K562 (cell line): ENCODE measurements at regions not wholly inside any gene's neighbourhood (a gene's known extent, or its start where the extent isn't known, plus 50 kb on each side); places are given as distances from the start of the nearest gene placed in this dataset.

ENCODE experiments used
- ARID2 ChIP-seq: fragments of 450-650 bp; IDR thresholded peaks from 2 replicates; pipeline ENCODE4 v1.6.1; 2017; ENCODE audit warnings: antibody characterized with exemption, mild to moderate bottlenecking
- BDP1 ChIP-seq: IDR thresholded peaks from 3 replicates; pipeline ENCODE4 v1.6.1; 2011; ENCODE audit not compliant: insufficient read length, insufficient read depth
- HDAC6 ChIP-seq: IDR thresholded peaks from 2 replicates; pipeline ENCODE4 v1.6.1; 2012; ENCODE audit warnings: low read depth, mild to moderate bottlenecking, control low read depth, inconsistent platforms, low read length, moderate library complexity
- IRF2 ChIP-seq: sonication (generic); formaldehyde crosslinking; IDR thresholded peaks from 2 replicates; pipeline ENCODE4 v1.8.1; 2022; ENCODE audit warnings: mild to moderate bottlenecking, missing genetic modification reagents
- MTA2 ChIP-seq: fragments of 450-650 bp; IDR thresholded peaks from 2 replicates; pipeline ENCODE4 v1.6.1; 2016; ENCODE audit warnings: low read depth
- POLR2H ChIP-seq: IDR thresholded peaks from 2 replicates; pipeline ENCODE4 v1.6.1; 2016; ENCODE audit warnings: missing genetic modification characterization, low read depth, mild to moderate bottlenecking, control low read depth, missing compliant biosample characterization, moderate library complexity
- SP2 ChIP-seq: IDR thresholded peaks from 2 replicates; pipeline ENCODE4 v1.6.1; 2011; ENCODE audit warnings: mild to moderate bottlenecking, low read depth, low read length, moderate library complexity; ENCODE audit not compliant: poor library complexity, severe bottlenecking; ENCODE audit errors: extremely low read depth
- TF ChIP-seq, protein P1 (sequence below), 3 experiments: IDR thresholded peaks in 2 of 3; conservative IDR thresholded peaks in 1 of 3; 2 replicates each; pipeline ENCODE4 v1.5.1; 2011 to 2012; ENCODE audit warnings: low read length in 3 of 3, mild to moderate bottlenecking in 3 of 3, control low read depth in 2 of 3, improper control_type of control experiment in 1 of 3, inconsistent platforms in 1 of 3, low read depth in 1 of 3, mixed read lengths in 1 of 3, moderate library complexity in 1 of 3; ENCODE audit not compliant: insufficient read depth in 2 of 3

DNA sequence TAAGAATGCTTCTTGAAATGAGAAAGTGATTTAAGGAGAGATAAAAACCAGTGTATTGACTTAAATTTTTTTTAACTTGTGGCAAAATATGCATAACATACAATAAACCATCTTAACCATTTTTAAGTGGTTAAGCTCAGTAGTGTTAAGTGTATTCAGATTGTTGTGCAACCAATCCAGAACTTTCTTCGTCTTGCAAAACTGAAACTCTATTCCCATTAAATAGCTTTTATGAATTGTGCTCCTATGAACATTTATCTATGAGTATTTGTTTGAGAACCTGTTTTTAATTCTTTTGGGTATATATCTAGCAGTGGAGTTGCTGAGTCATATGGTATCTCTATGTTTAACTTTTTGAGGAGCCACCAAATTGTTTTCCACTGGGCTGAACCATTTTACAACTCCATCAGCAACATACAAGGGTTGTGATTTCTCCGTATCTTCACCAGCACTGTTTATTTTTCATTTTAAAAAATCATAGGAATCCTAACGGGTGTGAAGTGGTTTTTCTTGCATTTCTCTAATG is 76.6 kb upstream of the ACTBL2 start:
- no peak for TF ChIP-seq HDAC6
- TF ChIP-seq BDP1 = no peak
- TF ChIP-seq POLR2H (tag) = no peak
- no peak for TF ChIP-seq SP2
- no peak for TF ChIP-seq ARID2
- TF ChIP-seq IRF2 = no peak
- TF ChIP-seq MTA2 = no peak
- TF ChIP-seq, protein P1, sequence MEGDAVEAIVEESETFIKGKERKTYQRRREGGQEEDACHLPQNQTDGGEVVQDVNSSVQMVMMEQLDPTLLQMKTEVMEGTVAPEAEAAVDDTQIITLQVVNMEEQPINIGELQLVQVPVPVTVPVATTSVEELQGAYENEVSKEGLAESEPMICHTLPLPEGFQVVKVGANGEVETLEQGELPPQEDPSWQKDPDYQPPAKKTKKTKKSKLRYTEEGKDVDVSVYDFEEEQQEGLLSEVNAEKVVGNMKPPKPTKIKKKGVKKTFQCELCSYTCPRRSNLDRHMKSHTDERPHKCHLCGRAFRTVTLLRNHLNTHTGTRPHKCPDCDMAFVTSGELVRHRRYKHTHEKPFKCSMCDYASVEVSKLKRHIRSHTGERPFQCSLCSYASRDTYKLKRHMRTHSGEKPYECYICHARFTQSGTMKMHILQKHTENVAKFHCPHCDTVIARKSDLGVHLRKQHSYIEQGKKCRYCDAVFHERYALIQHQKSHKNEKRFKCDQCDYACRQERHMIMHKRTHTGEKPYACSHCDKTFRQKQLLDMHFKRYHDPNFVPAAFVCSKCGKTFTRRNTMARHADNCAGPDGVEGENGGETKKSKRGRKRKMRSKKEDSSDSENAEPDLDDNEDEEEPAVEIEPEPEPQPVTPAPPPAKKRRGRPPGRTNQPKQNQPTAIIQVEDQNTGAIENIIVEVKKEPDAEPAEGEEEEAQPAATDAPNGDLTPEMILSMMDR (IDR thresholded peaks at IDR 0.05 in 2 of 3, conservative IDR thresholded peaks at IDR 0.05 in 1 of 3; ENCODE audit: insufficient read depth in 2 of 3, low read depth in 1 of 3, low read length in 3 of 3) = no peak
